ENCODE measurements at regions not wholly inside any gene's neighbourhood (a gene's known extent, or its start where the extent isn't known, plus 50 kb on each side); places are given as distances from the start of the nearest gene placed in this dataset.

- no peaks in the 10 kb centered on the region for H3K9me3 ChIP-seq (ENCODE audit: low read length)
- no peaks in the 10 kb centered on the region for H3K36me3 ChIP-seq (ENCODE audit: insufficient read depth, low read length)
- no peak for TF ChIP-seq EZH2 (IDR thresholded peaks at IDR 0.05; ENCODE audit: borderline replicate concordance, insufficient read depth, low read length, poor library complexity, severe bottlenecking)
- no peak for TF ChIP-seq MXI1 (conservative IDR thresholded peaks at IDR 0.05; ENCODE audit: poor library complexity, severe bottlenecking)
- TF ChIP-seq CTCF (IDR thresholded peaks at IDR 0.05; ENCODE audit: poor library complexity, severe bottlenecking), result no peak
- no peak for TF ChIP-seq EP300 (conservative IDR thresholded peaks at IDR 0.05; ENCODE audit: poor library complexity, severe bottlenecking)
- no peak for TF ChIP-seq POLR2AphosphoS5 (IDR thresholded peaks at IDR 0.05)
- no peak for TF ChIP-seq REST (IDR thresholded peaks at IDR 0.05; ENCODE audit: borderline replicate concordance)
- TF ChIP-seq RAD21 (conservative IDR thresholded peaks at IDR 0.05), result no peak
- TF ChIP-seq TAF1 (IDR thresholded peaks at IDR 0.05; ENCODE audit: low read depth), result no peak
- TF ChIP-seq SMC3 (conservative IDR thresholded peaks at IDR 0.05; ENCODE audit: poor library complexity), result no peak
- no peak overlapping the region for H3K4me3 ChIP-seq (ENCODE audit: low read length)
- no peak overlapping the region for H3K9ac ChIP-seq (ENCODE audit: low read length)
- H3K27me3 ChIP-seq (ENCODE audit: insufficient read depth, low read depth, low read length), result no peaks in the 10 kb centered on the region
- H3K9me2 ChIP-seq (ENCODE audit: insufficient read depth, low read length), result no peaks in the 10 kb centered on the region
- H3K4me2 ChIP-seq (ENCODE audit: low read length), result no peak overlapping the region
- H3F3A ChIP-seq (ENCODE audit: insufficient read depth, low read length, poor library complexity, severe bottlenecking), result no peaks in the 10 kb centered on the region
- H4K20me1 ChIP-seq (ENCODE audit: insufficient read depth), result no peaks in the 10 kb centered on the region
- H3K27ac ChIP-seq (ENCODE audit: low read length), result no peak overlapping the region
- H3K79me2 ChIP-seq (replicated peaks; ENCODE audit: insufficient read depth, low read length), result no peaks in the 10 kb centered on the region
- no peak overlapping the region for H2AFZ ChIP-seq (ENCODE audit: low read depth, low read length)
Observed at GRCh38 chrX:39220952-39221351, 419.7 kb downstream of the MID1IP1 start.

GRCh38 chrX:39222346-39223113 is 421.3 kb downstream of the MID1IP1 start:
- Histone ChIP-seq H3K27ac (ENCODE audit: low read length) (no peak overlapping the region), H3K9me3 (ENCODE audit: low read length) (no peaks in the 10 kb centered on the region), H3K4me3 (ENCODE audit: low read length) (no peak overlapping the region), H3K36me3 (ENCODE audit: insufficient read depth, low read length) (no peaks in the 10 kb centered on the region), H3K4me2 (ENCODE audit: low read length) (no peak overlapping the region), H2AFZ (ENCODE audit: low read depth, low read length) (no peak overlapping the region), H4K20me1 (ENCODE audit: insufficient read depth) (no peaks in the 10 kb centered on the region), H3K79me2 (replicated peaks; ENCODE audit: insufficient read depth, low read length) (no peaks in the 10 kb centered on the region), H3K27me3 (ENCODE audit: insufficient read depth, low read depth, low read length) (no peaks in the 10 kb centered on the region), H3F3A (ENCODE audit: insufficient read depth, low read length, poor library complexity, severe bottlenecking) (no peaks in the 10 kb centered on the region), H3K9me2 (ENCODE audit: insufficient read depth, low read length) (no peaks in the 10 kb centered on the region), H3K9ac (ENCODE audit: low read length) (no peak overlapping the region)
- TF ChIP-seq TAF1 (IDR thresholded peaks at IDR 0.05; ENCODE audit: low read depth) (no peak), MXI1 (conservative IDR thresholded peaks at IDR 0.05; ENCODE audit: poor library complexity, severe bottlenecking) (no peak), REST (IDR thresholded peaks at IDR 0.05; ENCODE audit: borderline replicate concordance) (no peak), SMC3 (conservative IDR thresholded peaks at IDR 0.05; ENCODE audit: poor library complexity) (no peak), CTCF (IDR thresholded peaks at IDR 0.05; ENCODE audit: poor library complexity, severe bottlenecking) (no peak), EZH2 (IDR thresholded peaks at IDR 0.05; ENCODE audit: borderline replicate concordance, insufficient read depth, low read length, poor library complexity, severe bottlenecking) (no peak)
